H9 (cell line): ENCODE measurements at regions not wholly inside any gene's neighbourhood (a gene's known extent, or its start where the extent isn't known, plus 50 kb on each side); places are given as distances from the start of the nearest gene placed in this dataset.
A peak's percentile ranks its signal among the peaks of the same experiment; 100 is the strongest.

Experiments
- DNase-seq: peaks from one replicate; pipeline ENCODE4 v3.0.0-alpha.2; 2017
- H2AFZ ChIP-seq: one replicate; pipeline ENCODE4 v1.6.1; 2013; ENCODE audit warnings: mild to moderate bottlenecking, low read length, control low read depth, moderate library complexity
- H2AK5ac ChIP-seq: 2 replicates; pipeline ENCODE4 v1.6.1; 2013; ENCODE audit warnings: low read length, control low read depth, mixed read lengths; ENCODE audit not compliant: insufficient read length
- H2BK120ac ChIP-seq: one replicate; pipeline ENCODE4 v1.6.1; 2013; ENCODE audit warnings: low read depth, mild to moderate bottlenecking, low read length, control low read depth, inconsistent platforms; ENCODE audit not compliant: poor library complexity, severe bottlenecking
- H2BK12ac ChIP-seq: 2 replicates; pipeline ENCODE4 v1.6.1; 2013; ENCODE audit warnings: low read length, control low read depth, mixed read lengths, low read depth; ENCODE audit not compliant: insufficient read length
- H2BK15ac ChIP-seq: 2 replicates; pipeline ENCODE4 v1.6.1; 2013; ENCODE audit warnings: low read depth, low read length, control low read depth
- H2BK20ac ChIP-seq: one replicate; pipeline ENCODE4 v1.6.1; 2013; ENCODE audit warnings: low read depth, mild to moderate bottlenecking, low read length, control low read depth, inconsistent platforms; ENCODE audit not compliant: poor library complexity, severe bottlenecking
- H2BK5ac ChIP-seq: 2 replicates; pipeline ENCODE4 v1.6.1; 2013; ENCODE audit warnings: low read length, control low read depth, mixed read lengths; ENCODE audit not compliant: insufficient read length
- H3K14ac ChIP-seq: 2 replicates; pipeline ENCODE4 v1.6.1; 2013; ENCODE audit warnings: low read length, control low read depth; ENCODE audit not compliant: insufficient read depth
- H3K18ac ChIP-seq: 2 replicates; pipeline ENCODE4 v1.6.1; 2013; ENCODE audit warnings: low read depth, mild to moderate bottlenecking, mixed read lengths, low read length, control low read depth; ENCODE audit not compliant: insufficient read length
- H3K23ac ChIP-seq: 2 replicates; pipeline ENCODE4 v1.6.1; 2013; ENCODE audit warnings: low read length, control low read depth, mixed read lengths, low read depth; ENCODE audit not compliant: insufficient read length
- H3K23me2 ChIP-seq: 2 replicates; pipeline ENCODE4 v1.6.1; 2013; ENCODE audit warnings: low read depth, mild to moderate bottlenecking, mixed read lengths, low read length, control low read depth; ENCODE audit not compliant: insufficient read length, poor library complexity, severe bottlenecking
- H3K27ac ChIP-seq: 2 replicates; pipeline ENCODE4 v1.5.1; 2013; ENCODE audit warnings: low read length, control low read depth, mixed read lengths, low read depth; ENCODE audit not compliant: insufficient read length
- H3K27me3 ChIP-seq: 2 replicates; pipeline ENCODE4 v1.6.1; 2013; ENCODE audit warnings: low read length, control low read depth, inconsistent platforms; ENCODE audit not compliant: insufficient read depth
- H3K4ac ChIP-seq: 2 replicates; pipeline ENCODE4 v1.6.1; 2013; ENCODE audit warnings: low read depth, mild to moderate bottlenecking, control low read depth, inconsistent platforms, low read length, moderate library complexity
- H3K4me1 ChIP-seq: 2 replicates; pipeline ENCODE4 v1.6.1; 2013; ENCODE audit warnings: low read length, control low read depth, inconsistent platforms; ENCODE audit not compliant: insufficient read depth
- H3K4me2 ChIP-seq: 2 replicates; pipeline ENCODE4 v1.6.1; 2013; ENCODE audit warnings: low read length, control low read depth, mixed read lengths; ENCODE audit not compliant: insufficient read length, insufficient read depth
- H3K56ac ChIP-seq: 2 replicates; pipeline ENCODE4 v1.6.1; 2013; ENCODE audit warnings: low read depth, mild to moderate bottlenecking, mixed read lengths, low read length, control low read depth; ENCODE audit not compliant: insufficient read length
- H3K79me1 ChIP-seq: 2 replicates; pipeline ENCODE4 v1.6.1; 2013; ENCODE audit warnings: low read depth, mild to moderate bottlenecking, moderate library complexity, low read length, control low read depth, inconsistent platforms; ENCODE audit not compliant: insufficient read depth, poor library complexity, severe bottlenecking
- H3K79me2 ChIP-seq: 2 replicates; pipeline ENCODE4 v1.6.1; 2013; ENCODE audit warnings: low read length, control low read depth, inconsistent platforms; ENCODE audit not compliant: insufficient read depth
- H3K9ac ChIP-seq: 2 replicates; pipeline ENCODE4 v1.6.1; 2013; ENCODE audit warnings: low read length, control low read depth, mixed read lengths; ENCODE audit not compliant: insufficient read length; ENCODE audit errors: extremely low read depth
- H3K9me3 ChIP-seq: one replicate; pipeline ENCODE4 v1.6.1; 2013; ENCODE audit warnings: low read depth, low read length, inconsistent platforms; ENCODE audit not compliant: control insufficient read depth
- H3T11ph ChIP-seq: one replicate; pipeline ENCODE4 v1.6.1; 2013; ENCODE audit warnings: mild to moderate bottlenecking, low read length, control low read depth, inconsistent platforms
- H4K20me1 ChIP-seq: one replicate; pipeline ENCODE4 v1.6.1; 2013; ENCODE audit not compliant: control insufficient read depth, insufficient read length, insufficient read depth
- H4K5ac ChIP-seq: 2 replicates; pipeline ENCODE4 v1.6.1; 2013; ENCODE audit warnings: low read depth, mild to moderate bottlenecking, mixed read lengths, low read length, control low read depth; ENCODE audit not compliant: insufficient read length
- H4K8ac ChIP-seq: replicated peaks from 2 replicates; pipeline ENCODE4 v1.6.1; 2013; ENCODE audit warnings: low read length, control low read depth, mixed read lengths, low read depth; ENCODE audit not compliant: insufficient read length
- H4K91ac ChIP-seq: 2 replicates; pipeline ENCODE4 v1.6.1; 2013; ENCODE audit warnings: low read depth, mild to moderate bottlenecking, moderate library complexity, mixed read lengths, low read length, control low read depth; ENCODE audit not compliant: insufficient read length
- H3K27ac Mint-ChIP-seq, 3 experiments: 2 replicates in 2 of 3; 3 replicates in 1 of 3; pipeline ENCODE4 v1.8.0; 2020 to 2021; ENCODE audit warnings: mixed read lengths in 3 of 3, mild to moderate bottlenecking in 1 of 3, moderate library complexity in 1 of 3
- H3K27me3 Mint-ChIP-seq: 2 replicates; pipeline ENCODE4 v1.8.0; 2021; ENCODE audit warnings: low read depth, mild to moderate bottlenecking, moderate library complexity, mixed read lengths
- H3K36me3 Mint-ChIP-seq, 3 experiments: 2 replicates in 2 of 3; 3 replicates in 1 of 3; pipeline ENCODE4 v1.8.0; 2020 to 2021; ENCODE audit warnings: low read depth in 3 of 3, mixed read lengths in 3 of 3; ENCODE audit not compliant: insufficient read depth in 1 of 3
- H3K4me1 Mint-ChIP-seq, 2 experiments: 2 replicates each; pipeline ENCODE4 v1.8.0; 2020; ENCODE audit warnings: mixed read lengths in 2 of 2
- H3K4me3 Mint-ChIP-seq, 2 experiments: 2 replicates in 1 of 2; 3 replicates in 1 of 2; pipeline ENCODE4 v1.8.0; 2020 to 2021; ENCODE audit warnings: mild to moderate bottlenecking in 2 of 2, mixed read lengths in 2 of 2, moderate library complexity in 1 of 2
- H3K9me3 Mint-ChIP-seq, 2 experiments: 2 replicates in 1 of 2; 3 replicates in 1 of 2; pipeline ENCODE4 v1.8.0; 2020; ENCODE audit warnings: mild to moderate bottlenecking in 2 of 2, mixed read lengths in 2 of 2, moderate library complexity in 1 of 2
- CTCF ChIP-seq: fragments of 200-600 bp; sonication (generic); conservative IDR thresholded peaks from 3 replicates; pipeline ENCODE4 v1.8.0; 2021; ENCODE audit warnings: antibody characterized with exemption, mild to moderate bottlenecking
- WGBS: extraction: QIAGEN DNeasy Blood & Tissue Kit; methylation state at CpG from one replicate; pipeline ENCODE4 v1.1.7; 2013; ENCODE audit warnings: missing lambda C conversion rate, low lambda C conversion rate, mixed read lengths; ENCODE audit not compliant: insufficient read length; ENCODE audit errors: extremely low coverage; 5-methylcytosine and 5-hydroxymethylcytosine counted together

GRCh38 chr21:32956061-32956656, 69.6 kb upstream of the OLIG2 start:
- no peaks in the 10 kb centered on the region for H3K23me2 ChIP-seq
- no peak overlapping the region for H2BK5ac ChIP-seq
- peaks cover 8% of the 10 kb centered on the region for H3K4me1 ChIP-seq
- no peak overlapping the region for H3K9ac ChIP-seq
- H3K79me2 ChIP-seq: no peaks in the 10 kb centered on the region
- H3K4me2 ChIP-seq: no peak overlapping the region
- peak; percentile 18 for DNase-seq
- no peak for TF ChIP-seq CTCF
- peaks cover 3% of the 10 kb centered on the region for H4K20me1 ChIP-seq
- H4K8ac ChIP-seq: no peak overlapping the region
- Mint-ChIP-seq H3K4me3 (no peak overlapping the region), H3K27me3 (peaks cover 2% of the 10 kb centered on the region), H3K9me3 (peaks cover 0 to 1% of the 10 kb centered on the region in 2 experiments; a peak in 2 of 5 replicates), H3K27ac (no peak overlapping the region), H3K36me3 (peaks cover 0 to 4% (median 0%) of the 10 kb centered on the region in 3 experiments; a peak in 1 of 7 replicates), H3K4me1 (peaks cover 67 to 78% of the 10 kb centered on the region in 2 experiments)
- H3T11ph ChIP-seq: no peak overlapping the region
- H4K5ac ChIP-seq: no peak overlapping the region
- no peak overlapping the region for H3K23ac ChIP-seq
- H2BK15ac ChIP-seq: peak overlapping the region; percentile 77; the same call in 1 of the 2 replicates
- no peak overlapping the region for H3K4ac ChIP-seq
- H3K56ac ChIP-seq: no peak overlapping the region
- no peak overlapping the region for H2BK120ac ChIP-seq
- no peaks in the 10 kb centered on the region for H3K27me3 ChIP-seq
- no peak overlapping the region for H3K14ac ChIP-seq
- H2AFZ ChIP-seq: peak overlapping the region; percentile 9
- no peak overlapping the region for H2AK5ac ChIP-seq
- no peaks in the 10 kb centered on the region for H3K9me3 ChIP-seq
- H4K91ac ChIP-seq: no peak overlapping the region
- no peak overlapping the region for H2BK12ac ChIP-seq
- WGBS: no CpG with 5 or more reads among the region's 10 CpGs
- no peak overlapping the region for H2BK20ac ChIP-seq
- H3K27ac ChIP-seq: no peak overlapping the region
- H3K18ac ChIP-seq: no peak overlapping the region
- H3K79me1 ChIP-seq: no peaks in the 10 kb centered on the region
